ENCODE measurements at regions not wholly inside any gene's neighbourhood (a gene's known extent, or its start where the extent isn't known, plus 50 kb on each side); places are given as distances from the start of the nearest gene placed in this dataset.

DNA sequence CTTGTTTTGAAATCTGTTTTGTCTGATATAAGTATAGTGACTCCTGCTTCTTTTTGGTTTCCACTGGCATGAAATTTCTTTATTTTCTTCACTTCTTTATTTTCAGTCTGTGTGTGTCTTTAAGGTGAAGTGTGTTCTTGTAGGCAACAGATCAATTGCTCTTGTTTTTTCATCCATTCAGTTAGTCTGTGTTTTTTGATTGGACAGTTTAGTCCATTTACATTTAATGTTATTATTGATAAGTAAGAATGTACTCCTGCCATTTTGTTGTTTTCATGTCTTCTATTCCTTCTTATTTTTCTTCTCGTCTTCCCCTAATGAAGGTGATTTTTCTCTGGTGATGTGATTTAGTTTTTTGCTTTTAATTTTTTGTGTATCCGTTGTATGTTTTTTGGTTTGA lies 487.7 kb upstream of the PBX1 start:
- TF ChIP-seq POLR2A (IDR thresholded peaks at IDR 0.05) (no peak), EP300 (IDR thresholded peaks at IDR 0.05) (no peak)
- TF ChIP-seq, protein P1, sequence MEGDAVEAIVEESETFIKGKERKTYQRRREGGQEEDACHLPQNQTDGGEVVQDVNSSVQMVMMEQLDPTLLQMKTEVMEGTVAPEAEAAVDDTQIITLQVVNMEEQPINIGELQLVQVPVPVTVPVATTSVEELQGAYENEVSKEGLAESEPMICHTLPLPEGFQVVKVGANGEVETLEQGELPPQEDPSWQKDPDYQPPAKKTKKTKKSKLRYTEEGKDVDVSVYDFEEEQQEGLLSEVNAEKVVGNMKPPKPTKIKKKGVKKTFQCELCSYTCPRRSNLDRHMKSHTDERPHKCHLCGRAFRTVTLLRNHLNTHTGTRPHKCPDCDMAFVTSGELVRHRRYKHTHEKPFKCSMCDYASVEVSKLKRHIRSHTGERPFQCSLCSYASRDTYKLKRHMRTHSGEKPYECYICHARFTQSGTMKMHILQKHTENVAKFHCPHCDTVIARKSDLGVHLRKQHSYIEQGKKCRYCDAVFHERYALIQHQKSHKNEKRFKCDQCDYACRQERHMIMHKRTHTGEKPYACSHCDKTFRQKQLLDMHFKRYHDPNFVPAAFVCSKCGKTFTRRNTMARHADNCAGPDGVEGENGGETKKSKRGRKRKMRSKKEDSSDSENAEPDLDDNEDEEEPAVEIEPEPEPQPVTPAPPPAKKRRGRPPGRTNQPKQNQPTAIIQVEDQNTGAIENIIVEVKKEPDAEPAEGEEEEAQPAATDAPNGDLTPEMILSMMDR (IDR thresholded peaks at IDR 0.05), result no peak
- WGBS, 3 donors, result 93 to 97% (median 94%) methylated on average over 2 of the region's 2 CpGs
- Histone ChIP-seq H3K9me3 (no peaks in the 10 kb centered on the region), H3K4me1 (ENCODE audit: insufficient read depth) (no peaks in the 10 kb centered on the region), H3K36me3 (no peaks in the 10 kb centered on the region), H3K4me3 (no peak overlapping the region), H3K27me3 (no peaks in the 10 kb centered on the region), H3K27ac (no peak overlapping the region)
- intact Hi-C loops (cut with DNase I), result no loop called here
- no peak for DNase-seq

DNA sequence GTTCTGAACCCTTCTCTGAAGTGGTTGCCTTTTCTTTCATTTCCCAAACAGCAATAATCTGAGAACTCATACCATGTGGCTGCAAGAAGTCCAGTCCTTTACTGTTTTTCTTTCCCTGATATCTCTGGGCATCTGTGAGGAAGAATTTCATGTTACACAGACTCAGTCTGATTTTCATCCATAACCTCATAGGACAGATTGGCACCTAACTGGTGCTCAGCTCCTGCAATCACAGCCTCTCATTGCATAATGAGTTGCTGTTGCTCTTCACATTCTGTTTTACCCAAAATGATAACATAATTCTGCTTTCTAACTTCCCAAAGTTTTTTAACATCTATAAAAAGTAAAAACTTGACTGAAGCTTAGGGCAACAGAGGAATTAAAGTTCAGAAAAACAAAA lies 472.2 kb upstream of the PBX1 start:
- intact Hi-C loops (cut with DNase I), result no loop called here

DNA sequence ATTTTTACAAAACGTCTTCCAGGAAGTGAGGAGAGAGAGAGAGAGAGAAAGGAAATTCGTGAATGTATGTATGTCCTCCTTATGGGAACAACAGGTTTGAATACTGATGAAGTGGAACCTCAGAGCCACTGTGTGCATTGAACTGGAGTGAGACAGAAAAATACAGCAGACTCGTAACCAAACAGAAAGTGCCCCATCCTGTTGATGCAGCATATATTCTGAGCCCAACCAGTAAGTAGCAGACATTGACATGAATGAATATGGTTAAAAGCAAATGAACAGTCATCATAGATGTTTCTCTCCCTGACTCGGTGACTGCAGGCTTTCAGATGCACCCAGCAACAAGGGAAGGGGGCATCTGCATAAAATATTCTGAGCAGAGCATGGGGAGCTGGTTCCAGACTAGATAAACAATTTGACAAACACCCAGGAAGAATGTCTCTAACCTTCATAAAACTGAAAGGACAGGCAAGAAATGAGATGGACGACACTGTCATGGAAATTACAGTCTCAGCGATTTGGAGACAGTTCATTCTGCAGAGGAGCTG lies 471.0 kb upstream of the PBX1 start:
- TF ChIP-seq EP300 (IDR thresholded peaks at IDR 0.05), result no peak
- no peak for TF ChIP-seq POLR2A (IDR thresholded peaks at IDR 0.05)
- TF ChIP-seq, protein P1 (IDR thresholded peaks at IDR 0.05), result no peak
- intact Hi-C loops (cut with DNase I), result no loop called here
- Histone ChIP-seq H3K27me3 (no peaks in the 10 kb centered on the region), H3K9me3 (no peaks in the 10 kb centered on the region), H3K4me1 (ENCODE audit: insufficient read depth) (no peaks in the 10 kb centered on the region), H3K36me3 (no peaks in the 10 kb centered on the region), H3K4me3 (no peak overlapping the region), H3K27ac (no peak overlapping the region)
- no peak for DNase-seq
- WGBS, 3 donors, result 64 to 70% (median 66%) methylated on average over 6 of the region's 6 CpGs

More for the DNA sequence above, 472.2 kb upstream of the PBX1 start:
- DNase-seq, result no peak
- no peaks in the 10 kb centered on the region for H3K27me3 ChIP-seq
- TF ChIP-seq, protein P1 (IDR thresholded peaks at IDR 0.05), result no peak
- H3K27ac ChIP-seq, result no peak overlapping the region
- H3K4me3 ChIP-seq, result no peak overlapping the region
- no peaks in the 10 kb centered on the region for H3K36me3 ChIP-seq
- no peaks in the 10 kb centered on the region for H3K9me3 ChIP-seq
- H3K4me1 ChIP-seq (ENCODE audit: insufficient read depth), result no peaks in the 10 kb centered on the region

DNA sequence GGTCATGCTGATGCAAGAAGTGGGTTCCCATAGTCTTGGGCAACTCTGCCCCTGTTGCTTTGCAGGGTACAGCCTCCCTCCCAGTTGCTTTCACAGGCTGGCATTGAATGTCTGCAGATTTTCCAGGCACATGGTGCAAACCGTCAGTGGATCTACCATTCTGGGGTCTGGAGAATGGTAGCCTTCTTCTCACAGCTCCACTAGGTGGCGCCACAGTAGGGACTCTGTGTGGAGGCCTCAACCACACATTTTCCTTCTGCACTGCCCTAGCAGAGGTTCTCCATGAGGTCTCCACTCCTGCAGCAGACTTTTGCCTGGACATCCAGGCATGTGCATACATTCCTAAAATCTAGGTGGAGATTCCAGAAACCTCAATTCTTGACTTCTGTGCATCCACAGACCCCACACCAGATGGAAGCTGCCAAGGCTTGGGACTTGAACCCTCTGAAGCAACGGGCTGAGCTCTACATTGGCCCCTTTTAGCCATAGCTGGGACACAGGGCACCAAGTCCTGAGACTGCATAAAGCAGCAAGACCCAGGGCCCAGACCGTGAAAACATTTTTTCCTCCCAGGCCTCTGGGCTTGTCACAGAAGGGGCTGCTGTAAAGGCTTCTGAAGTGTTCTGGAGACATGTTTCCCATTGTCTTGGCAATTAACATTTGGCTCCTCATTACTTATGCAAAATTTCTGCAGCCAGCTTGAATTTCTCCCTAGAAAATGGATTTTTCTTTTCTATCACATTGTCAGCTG lies 466.2 kb upstream of the PBX1 start:
- H3K9me3 ChIP-seq, result no peaks in the 10 kb centered on the region
- H3K4me1 ChIP-seq (ENCODE audit: insufficient read depth), result no peaks in the 10 kb centered on the region
- no peak overlapping the region for H3K27ac ChIP-seq
- 82 to 93% (median 89%) methylated on average over 4 of the region's 4 CpGs for WGBS, 3 donors
- H3K36me3 ChIP-seq, result no peaks in the 10 kb centered on the region
- DNase-seq, result no peak
- no peak for TF ChIP-seq POLR2A (IDR thresholded peaks at IDR 0.05)
- TF ChIP-seq, protein P1 (IDR thresholded peaks at IDR 0.05), result no peak
- TF ChIP-seq EP300 (IDR thresholded peaks at IDR 0.05), result no peak
- H3K27me3 ChIP-seq, result no peaks in the 10 kb centered on the region
- intact Hi-C loops (cut with DNase I), result no loop called here
- H3K4me3 ChIP-seq, result no peak overlapping the region
